ENCODE measurements at regions not wholly inside any gene's neighbourhood (a gene's known extent, or its start where the extent isn't known, plus 50 kb on each side); places are given as distances from the start of the nearest gene placed in this dataset.

DNA sequence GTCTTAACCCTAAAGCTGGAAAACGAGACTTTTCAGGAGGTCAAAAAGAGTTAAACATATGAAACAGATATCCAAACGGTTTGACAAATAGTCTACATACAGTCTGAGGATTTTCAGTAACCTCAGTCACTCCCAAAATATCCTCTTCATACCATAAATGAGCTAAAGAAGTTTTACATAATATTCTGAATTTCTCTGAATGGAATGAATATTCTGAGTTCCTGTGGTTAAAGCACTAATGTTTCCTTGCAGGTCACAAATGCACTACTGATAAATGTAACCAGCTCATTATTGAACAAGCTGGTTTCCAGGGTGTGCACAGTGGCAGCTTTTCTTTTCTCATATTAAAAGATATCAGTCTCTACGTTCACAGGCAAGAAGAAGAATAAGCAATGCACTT is 137.4 kb upstream of the POU1F1 start:
- no peak for DNase-seq (ENCODE audit: low read depth)

DNA sequence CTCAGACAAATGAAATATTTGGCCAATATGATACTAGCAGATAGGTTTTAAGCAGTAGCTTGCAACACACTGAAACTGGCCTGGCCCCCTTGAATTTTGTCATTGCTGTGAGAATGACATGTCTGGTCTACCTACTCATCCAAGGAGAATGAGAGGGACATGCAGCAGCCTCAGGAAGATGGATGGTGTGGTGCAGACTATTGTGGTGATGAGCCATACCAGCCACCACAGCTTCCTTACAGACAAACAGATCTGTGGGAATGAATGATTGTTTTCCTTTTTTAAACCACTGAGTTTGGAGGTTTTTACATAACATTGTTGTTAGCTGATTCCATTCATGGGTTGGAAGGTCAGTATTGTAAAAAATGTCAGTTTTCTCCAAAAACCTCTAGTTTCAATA is 133.7 kb upstream of the POU1F1 start:
- DNase-seq (ENCODE audit: low read depth) = no peak

DNA sequence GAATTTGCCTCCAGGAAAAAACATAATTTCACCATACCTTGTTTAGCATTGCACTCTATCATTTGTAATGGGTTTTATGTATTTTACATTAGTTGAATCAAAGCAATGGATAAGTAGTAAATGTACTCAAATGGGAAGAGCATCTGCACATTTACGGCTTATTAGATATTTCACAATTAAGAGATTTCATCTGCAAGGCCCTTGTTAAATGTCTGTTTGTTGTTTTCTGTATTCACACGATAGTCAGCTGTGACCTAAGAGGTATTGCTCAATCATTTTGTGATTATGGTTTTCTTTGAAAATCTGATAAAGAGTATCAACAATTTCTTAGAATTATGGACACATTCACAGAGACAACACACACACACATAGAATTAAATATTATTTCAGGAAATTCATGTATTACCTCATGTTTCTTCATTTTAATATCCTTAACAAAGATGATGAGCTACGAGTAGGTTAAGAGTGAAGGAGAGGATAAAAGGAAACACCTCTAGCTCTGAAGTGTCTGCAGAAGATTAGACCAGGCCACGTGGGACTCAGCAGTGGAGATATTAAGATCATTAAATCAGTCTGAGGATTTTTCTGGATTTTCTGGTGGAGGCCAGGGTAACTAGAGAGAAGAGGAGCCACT is 121.9 kb upstream of the POU1F1 start:
- DNase-seq (ENCODE audit: low read depth) = no peak

DNA sequence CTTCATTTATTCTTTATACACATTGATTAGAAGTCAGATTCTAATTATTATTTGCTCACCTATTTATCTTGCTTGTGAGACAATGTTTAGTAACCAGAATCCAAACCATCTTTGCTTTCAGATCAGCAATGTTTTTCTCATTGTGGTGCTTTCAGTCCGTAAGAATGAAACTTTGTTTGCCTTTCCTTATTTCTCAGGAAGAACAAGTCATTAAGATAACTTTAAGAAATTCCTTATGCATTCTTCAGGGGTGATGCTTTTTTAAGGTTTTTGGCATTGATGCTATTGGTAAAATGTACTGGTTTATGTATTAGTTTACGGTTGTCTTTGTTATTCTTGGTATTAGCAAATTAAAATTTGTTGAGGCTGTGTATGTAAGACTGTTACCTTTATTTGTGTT is 120.8 kb upstream of the POU1F1 start:
- DNase-seq (ENCODE audit: low read depth) = no peak

DNA sequence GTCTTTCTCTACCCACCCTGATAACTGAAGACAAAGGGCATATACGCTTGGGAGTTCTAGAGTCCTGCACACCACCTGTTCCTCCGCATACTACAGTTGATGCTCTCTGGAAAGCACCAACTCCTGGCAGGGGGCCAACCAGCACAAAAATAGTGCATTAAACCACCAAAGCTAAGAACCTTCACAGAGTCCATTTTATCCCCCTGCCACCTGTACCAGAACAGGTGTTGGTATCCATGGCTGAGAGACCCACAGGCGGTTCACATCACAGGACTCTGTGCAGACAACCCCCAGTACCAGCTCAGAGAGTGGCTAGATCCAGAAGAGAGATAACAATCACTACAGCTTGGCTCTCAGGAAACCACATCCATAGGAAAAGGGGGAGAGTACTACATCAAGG is 114.4 kb upstream of the POU1F1 start:
- DNase-seq (ENCODE audit: low read depth) = no peak

DNA sequence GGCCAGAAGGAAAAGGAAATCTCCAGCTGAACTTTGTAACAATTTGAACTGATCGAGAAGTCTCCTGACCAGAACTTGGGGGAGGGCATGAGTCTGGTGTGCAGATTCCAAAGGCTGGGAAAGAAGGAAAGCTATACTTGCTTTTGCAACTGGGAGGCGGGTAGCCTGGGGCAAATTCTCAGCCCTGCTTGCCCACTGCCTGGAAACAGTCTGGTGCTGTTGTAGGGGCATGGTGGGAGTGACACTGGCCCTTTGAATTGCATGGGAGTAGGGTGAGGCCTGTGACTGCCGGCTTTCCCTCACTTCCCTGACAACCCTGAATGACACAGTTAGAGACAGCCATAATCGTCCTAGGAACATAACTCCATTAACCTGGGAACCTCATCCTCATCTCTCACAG is 114.0 kb upstream of the POU1F1 start:
- DNase-seq (ENCODE audit: low read depth) = no peak

DNA sequence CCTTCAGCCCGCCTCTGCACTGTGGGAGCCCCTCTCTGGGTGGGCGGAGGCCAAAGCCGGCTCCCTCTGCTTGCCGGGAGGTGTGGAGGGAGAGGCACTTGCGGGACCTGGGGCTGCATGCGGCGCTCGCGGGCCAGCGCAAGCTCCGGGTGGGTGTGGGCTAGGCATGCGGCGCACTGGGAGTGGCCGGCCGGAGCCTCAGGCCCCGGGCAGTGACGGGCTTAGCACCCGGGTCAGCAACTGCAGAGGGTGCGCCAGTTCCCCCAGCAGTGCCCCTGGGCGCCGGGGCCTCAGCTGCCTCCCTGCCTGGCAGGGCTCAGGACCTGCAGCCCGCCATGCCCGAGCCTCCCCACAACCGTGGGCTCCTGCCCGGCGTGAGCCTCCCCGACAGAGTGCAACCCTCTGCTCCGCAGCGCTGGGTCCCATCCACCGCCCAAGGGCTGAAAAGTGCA is 98.9 kb upstream of the POU1F1 start:
- DNase-seq (ENCODE audit: low read depth) = no peak

DNA sequence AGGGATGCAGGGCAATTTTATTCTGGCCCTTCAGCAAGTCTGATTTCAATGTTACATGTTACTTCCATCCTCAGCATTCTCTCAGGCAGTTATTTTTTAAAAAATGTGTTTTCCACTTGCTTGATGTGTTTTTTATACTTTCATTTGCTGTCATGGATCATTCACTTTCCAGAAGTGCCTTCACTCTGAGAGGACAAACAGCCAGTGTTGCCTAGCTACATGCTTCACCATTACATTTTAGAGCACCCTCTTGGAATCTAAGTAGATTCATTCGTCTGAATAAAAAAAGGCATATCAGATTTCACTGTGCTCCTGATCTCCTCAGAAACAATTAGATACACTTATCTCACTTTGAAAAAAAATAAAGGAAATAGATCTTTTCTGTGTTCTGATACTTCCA is 93.6 kb upstream of the POU1F1 start:
- DNase-seq (ENCODE audit: low read depth) = no peak

DNA sequence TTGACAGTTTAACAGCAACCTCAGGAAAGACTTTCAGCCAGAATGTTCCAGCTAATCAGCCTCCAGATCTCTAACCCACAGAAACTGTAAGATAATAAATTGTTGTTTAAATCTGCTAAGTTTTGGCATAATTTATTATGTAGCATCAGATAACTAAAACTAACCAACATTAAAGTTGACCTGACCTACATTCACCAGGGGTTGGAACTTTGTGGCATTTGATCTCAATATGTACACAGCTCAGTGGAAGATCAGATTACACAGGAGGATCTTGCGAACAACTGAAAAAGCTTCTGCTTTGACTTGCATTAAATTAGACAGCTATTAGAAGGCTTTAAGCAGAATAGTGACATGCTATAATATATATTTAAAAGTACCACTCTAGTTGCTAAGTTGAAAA is 91.4 kb upstream of the POU1F1 start:
- no peak for DNase-seq (ENCODE audit: low read depth)

DNA sequence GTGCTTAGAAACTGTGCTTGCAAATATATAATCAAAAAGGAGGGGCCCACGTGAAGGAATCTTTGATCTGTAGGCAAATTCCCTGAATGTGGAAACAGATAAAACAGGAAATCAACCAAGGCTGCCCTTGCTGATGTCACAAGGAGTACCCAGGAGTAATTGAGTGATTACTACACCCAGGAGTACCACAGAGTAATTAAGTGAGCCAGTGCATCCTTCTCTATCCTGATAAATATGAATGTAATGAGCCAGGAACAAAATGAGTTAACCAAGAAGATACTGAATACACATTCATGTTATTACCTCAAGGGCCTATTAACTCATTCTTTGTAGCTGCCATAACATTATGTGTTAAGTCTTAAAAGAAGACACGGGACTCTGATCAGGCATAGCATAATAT is 87.3 kb upstream of the POU1F1 start:
- no peak for DNase-seq (ENCODE audit: low read depth)

DNA sequence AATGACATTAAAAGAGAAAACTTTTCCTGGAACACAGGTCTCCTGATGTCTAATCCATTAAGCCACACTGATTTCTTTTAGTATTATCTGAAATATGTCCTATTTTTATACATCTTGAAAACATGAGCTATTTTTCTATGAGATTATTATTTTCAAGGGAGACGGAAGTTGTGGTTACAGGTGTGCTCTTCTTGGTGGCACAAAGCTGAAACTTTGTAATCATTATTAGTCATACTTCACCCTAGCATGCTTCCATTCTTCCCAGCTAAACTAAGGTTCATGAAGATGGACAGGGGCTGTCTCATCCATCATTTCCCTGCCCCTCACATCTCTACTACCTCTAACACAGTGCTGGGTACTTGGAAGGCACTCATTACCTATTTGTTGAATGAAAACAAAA is 85.6 kb upstream of the POU1F1 start:
- no peak for DNase-seq (ENCODE audit: low read depth)

DNA sequence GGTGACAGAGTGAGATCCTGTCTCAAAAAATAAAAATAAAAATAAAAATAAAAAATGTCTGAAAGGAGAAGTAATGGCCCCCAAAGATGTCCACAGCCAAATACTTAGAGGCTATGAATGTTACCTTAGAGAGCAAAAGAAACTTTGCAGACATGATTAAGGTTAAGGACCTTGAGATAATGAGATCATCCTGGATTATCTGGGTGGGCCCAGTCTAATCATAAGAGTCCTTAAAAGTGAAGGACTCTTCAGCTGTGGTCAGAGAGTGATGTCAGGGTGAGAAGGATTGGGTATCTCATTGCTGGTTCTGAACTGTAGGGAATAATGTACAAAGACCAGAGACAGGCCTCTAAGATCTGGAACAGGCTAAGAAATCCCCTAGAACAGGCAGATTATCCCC is 84.9 kb upstream of the POU1F1 start:
- no peak for DNase-seq (ENCODE audit: low read depth)

DNA sequence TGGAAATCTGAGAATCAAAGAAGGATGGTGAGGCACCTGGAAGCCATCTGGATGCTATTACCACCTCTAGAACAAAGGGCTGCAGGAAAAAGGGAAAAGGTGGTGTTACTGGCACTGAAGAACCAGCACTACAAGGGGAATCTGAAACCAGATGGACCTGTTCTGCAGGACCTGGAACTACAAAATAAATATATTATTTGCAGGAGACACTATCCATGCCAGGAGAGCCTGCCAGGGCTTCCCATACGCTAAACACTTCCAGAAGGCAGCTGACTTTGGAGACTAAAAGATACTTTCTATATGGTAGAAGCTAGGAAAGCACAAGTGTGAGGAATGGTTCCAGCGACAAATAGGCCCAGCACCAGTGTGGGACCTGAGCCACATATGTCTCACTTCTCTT is 83.4 kb upstream of the POU1F1 start:
- no peak for DNase-seq (ENCODE audit: low read depth)

DNA sequence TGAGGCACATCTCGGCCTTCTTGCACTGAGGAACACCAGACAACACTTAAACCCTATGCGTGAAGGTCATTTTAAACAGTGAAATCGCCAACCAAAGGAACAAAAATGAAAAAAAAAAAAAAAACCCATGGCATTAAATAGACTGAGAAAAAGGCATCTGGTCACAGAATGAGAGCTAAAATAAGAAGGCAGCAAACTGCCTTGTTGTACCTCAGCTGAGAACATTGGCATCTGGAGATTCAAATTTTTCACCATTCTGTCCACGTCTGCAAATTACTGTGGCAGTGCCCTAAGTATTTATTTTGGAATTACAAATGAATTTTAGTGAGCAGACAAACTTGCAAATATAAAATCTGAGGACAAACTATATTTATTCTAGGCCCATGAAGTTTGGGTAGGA is 82.6 kb upstream of the POU1F1 start:
- no peak for DNase-seq (ENCODE audit: low read depth)

DNA sequence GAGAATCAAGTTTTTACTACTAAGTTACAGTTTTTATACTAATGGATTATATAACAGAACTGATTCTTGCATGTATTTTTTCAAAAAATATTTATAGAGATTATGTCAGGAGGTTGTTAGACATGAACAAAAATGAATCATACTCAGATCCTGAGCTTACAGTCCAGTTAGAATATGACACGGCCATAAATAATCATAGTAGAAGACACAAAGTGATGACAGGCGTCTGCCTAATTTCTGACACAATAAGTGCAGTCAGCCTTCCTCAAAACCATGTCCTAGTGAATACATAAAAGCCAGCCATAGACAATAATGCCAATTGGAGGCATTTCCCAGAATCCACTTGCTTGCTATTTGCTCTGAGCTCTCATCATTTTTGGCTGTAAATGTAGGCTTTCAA is 81.7 kb upstream of the POU1F1 start:
- DNase-seq (ENCODE audit: low read depth) = no peak

DNA sequence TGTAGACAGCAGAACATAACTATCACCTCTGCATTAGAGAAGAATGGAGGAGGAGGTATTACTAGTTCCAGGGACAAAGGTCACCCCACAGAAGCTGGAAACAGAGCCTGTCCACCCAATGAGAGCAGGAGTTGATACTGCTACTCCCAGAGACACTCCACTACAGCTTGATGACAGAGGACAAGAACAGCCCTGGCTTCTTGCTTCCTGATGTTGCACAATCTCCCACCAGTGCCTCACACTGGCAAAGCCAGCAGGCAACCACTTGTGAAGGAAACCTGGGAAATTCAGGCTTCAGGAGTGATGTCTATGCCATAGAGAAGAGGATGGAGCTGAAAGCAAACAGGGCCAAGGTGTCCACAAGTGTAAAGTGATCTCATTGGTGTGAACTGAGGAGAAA is 78.0 kb upstream of the POU1F1 start:
- no peak for DNase-seq (ENCODE audit: low read depth)

DNA sequence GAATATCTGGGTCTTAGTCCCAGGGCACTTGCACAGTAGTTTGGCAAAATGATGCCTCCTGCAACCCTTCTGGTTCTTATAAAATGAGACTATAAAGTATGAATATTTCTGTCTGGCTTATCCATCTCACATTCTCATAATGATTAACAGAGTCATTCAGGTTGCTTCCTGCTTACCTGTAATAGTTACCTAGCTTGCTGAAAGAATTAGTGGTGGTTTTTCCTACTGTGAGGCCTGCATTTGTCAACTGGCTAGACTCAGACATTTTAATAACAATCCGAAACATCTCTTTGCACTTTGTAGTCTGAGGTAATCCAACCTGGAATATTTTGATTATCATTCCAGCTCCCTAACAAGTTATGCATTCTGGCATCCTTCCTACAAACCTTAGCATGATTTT is 75.6 kb upstream of the POU1F1 start:
- no peak for DNase-seq (ENCODE audit: low read depth)

DNA sequence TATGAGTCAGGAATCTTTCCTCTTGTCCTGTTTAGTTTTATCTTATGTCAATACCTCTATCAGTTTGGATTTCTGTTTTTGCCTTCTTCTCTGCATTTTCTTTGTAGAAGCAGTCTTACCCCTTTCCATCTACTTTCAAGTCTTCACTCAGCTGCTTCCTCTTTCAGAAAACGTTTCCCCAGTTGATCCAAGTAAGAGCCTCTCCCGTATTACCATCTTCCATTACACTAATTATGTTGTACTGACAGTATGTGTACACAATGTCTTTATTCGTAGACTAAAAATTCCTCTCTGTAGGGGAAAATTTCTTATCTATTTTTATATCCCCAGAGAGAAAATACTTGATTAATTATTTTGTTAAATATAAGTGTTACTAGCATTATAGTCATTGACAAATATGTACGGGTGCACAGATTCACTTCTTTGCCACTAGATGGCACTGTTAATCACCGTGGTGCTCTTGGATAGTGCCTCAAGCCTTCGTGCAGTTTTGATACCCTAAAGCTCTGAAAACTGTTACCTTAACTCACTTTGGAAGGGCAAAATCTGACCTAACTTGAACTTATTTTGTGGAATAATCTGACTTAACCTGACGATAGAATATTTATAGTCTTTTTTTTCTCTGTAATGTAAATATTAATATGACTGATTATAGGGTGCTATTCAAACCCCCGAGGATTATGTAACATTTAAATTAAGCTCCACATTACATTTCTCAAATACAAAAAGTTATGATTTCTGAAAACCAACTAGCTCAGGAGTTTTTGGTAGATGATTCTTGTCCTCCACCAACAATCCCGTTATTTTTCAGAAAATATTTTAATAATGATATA is 74.2 kb upstream of the POU1F1 start:
- no peak for DNase-seq (ENCODE audit: low read depth)

DNA sequence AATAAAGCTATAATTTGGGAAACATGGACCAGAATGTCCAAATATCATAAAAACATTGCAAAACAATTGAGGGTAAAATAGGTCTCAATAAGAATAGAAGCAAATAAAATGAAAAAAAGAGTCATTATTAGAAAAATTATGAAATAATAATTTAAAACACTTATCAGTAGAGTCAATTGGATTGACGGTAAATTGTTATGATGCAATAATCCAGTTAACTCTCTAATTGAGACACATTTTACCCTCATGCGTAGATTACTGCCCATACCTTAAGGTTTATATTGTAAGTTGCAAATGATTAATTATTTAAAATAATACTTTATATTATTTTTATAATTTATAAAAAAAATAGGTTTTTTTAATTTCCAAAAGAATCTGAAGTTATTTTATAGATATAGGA is 73.4 kb upstream of the POU1F1 start:
- DNase-seq (ENCODE audit: low read depth) = no peak

DNA sequence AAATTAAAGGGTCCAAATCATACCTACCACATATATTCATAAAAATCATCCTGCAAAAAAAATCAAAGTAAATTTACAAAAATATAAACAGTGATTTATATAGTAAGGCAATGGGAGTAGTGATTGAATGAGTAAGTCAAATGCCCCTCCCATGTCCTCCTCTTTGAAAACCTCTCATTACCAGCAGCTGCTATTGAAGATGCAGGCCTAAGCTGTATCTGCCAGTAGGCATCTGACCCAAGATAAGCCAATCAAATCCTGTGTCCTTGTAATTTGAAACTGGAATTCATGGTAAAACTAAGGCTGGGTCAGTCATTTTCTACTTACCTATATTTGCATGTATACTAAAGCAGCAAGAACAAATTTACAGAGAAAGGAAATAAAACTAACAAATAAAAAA is 60.4 kb upstream of the POU1F1 start:
- no peak for DNase-seq (ENCODE audit: low read depth)

DNA sequence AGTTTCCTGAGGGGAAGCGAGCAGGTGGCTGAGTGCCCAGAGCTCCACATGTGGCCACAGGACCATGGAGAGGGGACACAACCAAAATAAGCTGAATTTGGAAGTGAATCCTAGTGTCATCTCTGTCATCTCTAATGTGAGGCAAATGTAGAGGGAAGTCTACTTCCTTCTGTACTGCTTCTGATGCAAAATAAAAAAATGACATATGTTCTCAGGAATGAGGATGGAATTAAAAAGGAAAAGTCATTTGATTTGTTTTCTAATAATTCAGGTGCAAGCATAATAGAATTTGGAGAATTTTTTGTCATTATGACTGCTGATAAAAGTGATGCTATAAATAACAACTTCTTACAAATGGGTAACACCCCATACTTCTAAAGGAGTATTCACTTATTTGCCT is 59.5 kb upstream of the POU1F1 start:
- DNase-seq (ENCODE audit: low read depth) = no peak

DNA sequence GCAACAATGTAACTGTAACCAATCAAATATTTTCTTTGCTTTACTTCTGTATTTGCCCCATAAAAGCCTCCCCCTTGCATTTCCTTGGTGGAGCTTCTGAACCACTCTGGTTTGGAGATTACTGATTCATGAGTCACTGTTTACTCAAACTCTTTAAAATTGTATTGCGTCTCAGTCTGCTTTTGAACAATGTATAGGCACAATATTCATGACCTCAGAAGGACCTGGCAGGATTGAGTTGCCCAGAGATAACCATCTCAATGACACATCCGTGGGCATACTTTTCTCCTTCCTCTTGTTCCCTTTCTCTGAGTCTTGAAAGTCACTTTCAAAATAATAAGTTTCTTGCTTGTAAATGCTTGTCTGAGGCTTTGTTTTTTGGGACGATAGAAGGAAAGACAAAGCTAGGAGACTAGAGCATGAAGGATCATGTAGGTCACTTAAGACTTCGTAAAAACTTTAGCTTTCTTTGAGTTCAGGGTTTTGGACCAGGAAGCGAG is 57.1 kb upstream of the POU1F1 start:
- no peak for DNase-seq (ENCODE audit: low read depth)

DNA sequence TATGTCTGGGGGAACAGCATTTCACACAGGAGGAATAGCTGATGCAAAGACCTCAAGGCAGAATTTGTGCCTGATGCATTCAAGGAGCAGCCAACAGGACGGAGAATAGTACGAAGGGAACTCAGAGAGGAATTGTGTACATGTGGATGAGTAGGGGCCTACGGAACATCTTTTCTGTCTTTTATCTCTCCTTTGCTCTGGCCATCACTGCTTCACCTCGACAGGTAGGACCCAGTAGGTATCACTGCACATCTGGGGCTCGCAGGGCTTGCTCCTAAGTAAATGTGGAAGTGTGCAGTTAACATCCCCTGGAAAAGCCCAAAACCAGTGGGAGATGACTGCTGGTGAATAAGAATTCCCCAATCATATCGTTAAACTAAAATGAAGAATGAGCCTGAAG is 56.4 kb upstream of the POU1F1 start:
- DNase-seq (ENCODE audit: low read depth) = no peak

DNA sequence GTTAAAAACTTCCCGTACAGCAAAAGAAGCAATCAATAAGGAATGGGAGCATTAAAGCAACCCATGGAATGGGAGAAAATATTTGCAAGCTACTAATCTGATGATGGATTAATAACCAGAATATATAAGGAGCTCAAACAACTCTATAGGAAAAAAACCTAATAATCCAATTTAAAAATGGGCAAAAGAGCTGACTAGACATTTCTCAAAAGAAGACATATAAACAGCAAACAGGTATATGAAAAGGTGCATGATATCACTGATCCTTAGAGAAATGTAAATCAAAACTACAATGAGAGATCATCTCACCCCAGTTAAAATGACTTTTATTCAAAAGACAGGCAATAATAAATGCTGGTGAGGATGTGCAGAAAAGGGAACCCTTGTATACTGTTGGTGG is 52.7 kb upstream of the POU1F1 start:
- DNase-seq (ENCODE audit: low read depth) = no peak
